ENCODE measurements at regions not wholly inside any gene's neighbourhood (a gene's known extent, or its start where the extent isn't known, plus 50 kb on each side); places are given as distances from the start of the nearest gene placed in this dataset.

DNA sequence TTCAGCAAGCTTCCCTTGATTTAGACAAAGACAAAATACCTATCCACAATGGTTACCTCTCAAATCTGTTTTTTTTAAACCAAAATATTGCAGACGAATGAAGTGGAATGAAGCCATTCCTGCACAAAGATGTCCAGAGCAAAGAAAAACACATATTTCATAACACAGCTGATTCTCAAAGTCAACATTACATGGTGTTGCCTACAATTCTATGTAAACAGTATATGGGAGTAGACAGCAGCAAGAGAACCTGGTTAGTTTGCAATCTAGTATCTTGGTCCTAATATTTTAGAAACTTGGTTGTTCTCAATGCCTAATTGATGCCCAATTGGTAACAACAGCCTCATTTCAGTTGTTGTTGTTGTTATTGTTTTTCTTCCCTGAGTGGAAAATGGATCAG is 1240.9 kb upstream of the CHAC2 start:
- in situ Hi-C loops (cut with MboI; ENCODE audit: low sequenced_read_pairs in 4 of 4) (no loop called here), intact Hi-C loops (cut with DNase I; ENCODE audit: low total_unique reads) (no loop called here)

DNA sequence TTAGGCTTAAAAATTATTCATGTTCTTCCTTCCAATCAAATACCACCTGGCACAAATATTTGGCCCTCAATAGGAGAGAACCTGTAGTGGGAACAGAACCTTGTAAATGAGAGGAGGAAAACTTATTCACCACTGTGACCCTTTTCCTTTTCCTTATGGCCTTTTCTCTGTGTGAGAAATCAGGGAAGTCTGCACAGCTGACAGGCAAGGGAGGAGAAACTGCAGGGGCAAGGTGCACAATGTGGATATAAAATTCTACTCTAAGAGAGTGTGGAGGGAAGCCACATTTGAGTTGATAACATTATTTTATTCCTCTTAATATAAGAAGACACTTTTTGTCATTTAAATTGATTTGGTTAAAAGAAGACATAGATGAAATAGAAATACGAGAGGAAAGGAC is 1247.0 kb upstream of the CHAC2 start:
- no peak overlapping the region for H3K27ac ChIP-seq
- no peaks in the 10 kb centered on the region for H3K27me3 ChIP-seq
- TF ChIP-seq, protein P1, sequence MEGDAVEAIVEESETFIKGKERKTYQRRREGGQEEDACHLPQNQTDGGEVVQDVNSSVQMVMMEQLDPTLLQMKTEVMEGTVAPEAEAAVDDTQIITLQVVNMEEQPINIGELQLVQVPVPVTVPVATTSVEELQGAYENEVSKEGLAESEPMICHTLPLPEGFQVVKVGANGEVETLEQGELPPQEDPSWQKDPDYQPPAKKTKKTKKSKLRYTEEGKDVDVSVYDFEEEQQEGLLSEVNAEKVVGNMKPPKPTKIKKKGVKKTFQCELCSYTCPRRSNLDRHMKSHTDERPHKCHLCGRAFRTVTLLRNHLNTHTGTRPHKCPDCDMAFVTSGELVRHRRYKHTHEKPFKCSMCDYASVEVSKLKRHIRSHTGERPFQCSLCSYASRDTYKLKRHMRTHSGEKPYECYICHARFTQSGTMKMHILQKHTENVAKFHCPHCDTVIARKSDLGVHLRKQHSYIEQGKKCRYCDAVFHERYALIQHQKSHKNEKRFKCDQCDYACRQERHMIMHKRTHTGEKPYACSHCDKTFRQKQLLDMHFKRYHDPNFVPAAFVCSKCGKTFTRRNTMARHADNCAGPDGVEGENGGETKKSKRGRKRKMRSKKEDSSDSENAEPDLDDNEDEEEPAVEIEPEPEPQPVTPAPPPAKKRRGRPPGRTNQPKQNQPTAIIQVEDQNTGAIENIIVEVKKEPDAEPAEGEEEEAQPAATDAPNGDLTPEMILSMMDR (IDR thresholded peaks at IDR 0.05 in 4 of 5, conservative IDR thresholded peaks at IDR 0.05 in 1 of 5), result no peak
- no peak for TF ChIP-seq POLR2A (IDR thresholded peaks at IDR 0.05)
- ATAC-seq, result no peak
- H3K36me3 ChIP-seq, result no peaks in the 10 kb centered on the region
- no peaks in the 10 kb centered on the region for H3K4me1 ChIP-seq
- DNase-seq, result no peak
- H3K9me3 ChIP-seq, result no peaks in the 10 kb centered on the region
- intact Hi-C loops (cut with DNase I; ENCODE audit: low total_unique reads), result no loop called here
- no peak overlapping the region for H3K4me3 ChIP-seq
- in situ Hi-C loops (cut with MboI; ENCODE audit: low sequenced_read_pairs in 4 of 4), result loop anchor here in 1 of 4 donors (5.0 kb wide), 1 partner anchor 37 kb away; no protein-coding TSS in a partner anchor

More for the DNA sequence above, 1240.9 kb upstream of the CHAC2 start:
- DNase-seq (no peak), ATAC-seq (no peak)
- Histone ChIP-seq H3K4me1 (no peaks in the 10 kb centered on the region), H3K27ac (no peak overlapping the region), H3K36me3 (no peaks in the 10 kb centered on the region), H3K9me3 (no peaks in the 10 kb centered on the region), H3K27me3 (no peaks in the 10 kb centered on the region), H3K4me3 (no peak overlapping the region)
- TF ChIP-seq, protein P1 (IDR thresholded peaks at IDR 0.05 in 4 of 5, conservative IDR thresholded peaks at IDR 0.05 in 1 of 5), result no peak
- no peak for TF ChIP-seq POLR2A (IDR thresholded peaks at IDR 0.05)

DNA sequence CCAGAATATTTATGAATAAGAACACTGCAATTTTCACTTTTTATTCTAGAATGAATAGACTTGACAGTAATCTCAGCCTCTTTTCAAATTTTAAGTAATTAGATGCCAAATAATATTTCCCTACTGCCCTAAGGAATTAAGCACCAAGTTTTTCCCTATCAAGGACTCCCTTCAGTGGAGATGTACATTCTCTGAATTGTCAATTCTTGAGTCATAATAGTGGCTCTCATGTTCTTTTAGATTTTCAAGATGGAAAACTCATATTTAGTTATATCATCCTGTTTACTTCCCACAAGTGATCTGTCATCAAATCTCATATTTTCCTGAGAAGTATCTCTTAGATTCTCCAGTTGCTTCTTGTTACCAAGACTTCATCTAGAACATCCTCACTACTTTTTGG is 1248.9 kb upstream of the CHAC2 start:
- Histone ChIP-seq H3K4me3 (no peak overlapping the region), H3K36me3 (no peaks in the 10 kb centered on the region), H3K9me3 (no peaks in the 10 kb centered on the region), H3K4me1 (no peaks in the 10 kb centered on the region), H3K27ac (no peak overlapping the region), H3K27me3 (no peaks in the 10 kb centered on the region)
- intact Hi-C loops (cut with DNase I; ENCODE audit: low total_unique reads), result no loop called here
- ATAC-seq (no peak), DNase-seq (no peak)
- in situ Hi-C loops (cut with MboI; ENCODE audit: low sequenced_read_pairs in 4 of 4), result loop anchor here in 1 of 4 donors (10.0 kb wide), 1 partner anchor 46 kb away; no protein-coding TSS in a partner anchor
- TF ChIP-seq, protein P1 (IDR thresholded peaks at IDR 0.05 in 4 of 5, conservative IDR thresholded peaks at IDR 0.05 in 1 of 5), result no peak
- no peak for TF ChIP-seq POLR2A (IDR thresholded peaks at IDR 0.05)

DNA sequence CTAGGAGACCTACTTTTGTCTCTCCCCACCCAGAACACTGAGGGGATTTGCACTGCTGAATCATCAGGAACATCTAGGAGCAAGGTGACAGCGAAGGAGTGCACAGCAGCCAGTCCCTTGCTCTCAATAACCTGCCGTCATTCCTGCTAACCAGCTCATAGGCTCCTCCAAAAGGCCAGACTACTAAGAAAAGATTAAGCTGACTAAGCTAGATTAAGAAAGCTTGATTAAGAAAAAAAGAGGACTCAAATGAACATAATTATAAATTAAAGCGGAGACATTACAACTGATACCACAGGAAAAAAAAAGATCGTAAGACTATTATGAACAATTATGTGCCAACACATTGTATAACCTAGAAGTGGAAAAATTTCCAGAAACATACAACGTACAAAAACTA is 1254.8 kb upstream of the CHAC2 start:
- H3K9me3 ChIP-seq, result no peaks in the 10 kb centered on the region
- H3K4me1 ChIP-seq, result no peaks in the 10 kb centered on the region
- in situ Hi-C loops (cut with MboI; ENCODE audit: low sequenced_read_pairs in 4 of 4), result loop anchor here in 2 of 4 donors (5.0 to 10.0 kb wide), 2 partner anchors 52 to 55 kb away; no protein-coding TSS in a partner anchor
- H3K36me3 ChIP-seq, result no peaks in the 10 kb centered on the region
- TF ChIP-seq, protein P1 (IDR thresholded peaks at IDR 0.05 in 4 of 5, conservative IDR thresholded peaks at IDR 0.05 in 1 of 5), result no peak
- TF ChIP-seq POLR2A (IDR thresholded peaks at IDR 0.05), result no peak
- intact Hi-C loops (cut with DNase I; ENCODE audit: low total_unique reads), result no loop called here
- H3K27me3 ChIP-seq, result no peaks in the 10 kb centered on the region
- DNase-seq (no peak), ATAC-seq (no peak)
- no peak overlapping the region for H3K4me3 ChIP-seq
- no peak overlapping the region for H3K27ac ChIP-seq

DNA sequence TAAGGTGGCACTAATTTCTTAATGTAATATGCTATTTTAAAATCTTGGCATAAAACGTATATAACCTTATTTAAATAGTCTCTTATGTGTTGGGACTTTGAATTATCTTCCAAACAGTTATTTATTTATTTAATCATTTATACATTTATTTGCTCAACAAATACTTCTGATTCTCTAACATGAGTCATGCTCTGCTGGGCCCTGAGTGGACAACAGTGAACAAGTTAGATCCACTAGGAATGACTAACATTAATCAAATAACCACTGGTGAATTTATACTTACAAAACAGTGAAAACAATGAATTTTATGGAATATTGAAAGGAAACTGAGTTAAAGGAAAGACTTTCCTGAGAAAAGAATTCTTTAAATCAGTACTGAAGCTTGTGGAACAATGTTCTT is 1257.2 kb upstream of the CHAC2 start:
- no peak for ATAC-seq
- intact Hi-C loops (cut with DNase I; ENCODE audit: low total_unique reads) (no loop called here), in situ Hi-C loops (cut with MboI; ENCODE audit: low sequenced_read_pairs in 4 of 4) (loop anchor here in 2 of 4 donors (5.0 to 10.0 kb wide), 2 partner anchors 54 to 57 kb away; no protein-coding TSS in a partner anchor)
- H3K27me3 ChIP-seq, result no peaks in the 10 kb centered on the region
- H3K27ac ChIP-seq, result no peak overlapping the region
- TF ChIP-seq, protein P1 (IDR thresholded peaks at IDR 0.05 in 4 of 5, conservative IDR thresholded peaks at IDR 0.05 in 1 of 5), result no peak
- TF ChIP-seq POLR2A (IDR thresholded peaks at IDR 0.05), result no peak
- H3K4me1 ChIP-seq, result no peaks in the 10 kb centered on the region
- no peak overlapping the region for H3K4me3 ChIP-seq
- no peak for DNase-seq
- H3K36me3 ChIP-seq, result no peaks in the 10 kb centered on the region
- H3K9me3 ChIP-seq, result no peaks in the 10 kb centered on the region

All from gastrocnemius medialis (tissue), 4 donors.